ENCODE measurements at regions not wholly inside any gene's neighbourhood (a gene's known extent, or its start where the extent isn't known, plus 50 kb on each side); places are given as distances from the start of the nearest gene placed in this dataset.

DNA sequence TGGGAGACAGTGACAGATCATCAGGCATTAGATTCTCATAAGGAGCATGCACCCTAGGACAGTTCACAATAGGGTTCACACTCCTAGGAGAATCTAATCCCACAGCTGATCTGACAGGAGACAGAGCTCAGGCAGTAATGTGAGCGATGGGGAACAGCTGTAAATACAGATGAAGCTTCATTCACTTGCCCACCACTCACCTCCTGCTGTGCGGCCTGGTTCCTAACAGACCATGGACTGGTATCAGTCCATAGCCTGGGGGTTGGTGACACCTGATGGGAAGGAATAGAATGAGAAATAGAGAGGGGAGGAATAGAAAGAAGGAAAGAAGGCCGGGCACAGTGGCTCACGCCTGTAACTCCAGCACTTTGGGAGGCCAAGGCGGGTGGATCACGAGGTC is 336.8 kb upstream of the SASH1 start:
- TF ChIP-seq, protein P1, sequence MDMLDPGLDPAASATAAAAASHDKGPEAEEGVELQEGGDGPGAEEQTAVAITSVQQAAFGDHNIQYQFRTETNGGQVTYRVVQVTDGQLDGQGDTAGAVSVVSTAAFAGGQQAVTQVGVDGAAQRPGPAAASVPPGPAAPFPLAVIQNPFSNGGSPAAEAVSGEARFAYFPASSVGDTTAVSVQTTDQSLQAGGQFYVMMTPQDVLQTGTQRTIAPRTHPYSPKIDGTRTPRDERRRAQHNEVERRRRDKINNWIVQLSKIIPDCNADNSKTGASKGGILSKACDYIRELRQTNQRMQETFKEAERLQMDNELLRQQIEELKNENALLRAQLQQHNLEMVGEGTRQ (IDR thresholded peaks at IDR 0.05; ENCODE audit: low read length): no peak
- TF ChIP-seq GTF2F1 (IDR thresholded peaks at IDR 0.05; ENCODE audit: borderline replicate concordance, low read depth, low read length) (no peak), CBX8 (IDR thresholded peaks at IDR 0.05; ENCODE audit: borderline replicate concordance, low read depth, low read length) (no peak), YY1 (IDR thresholded peaks at IDR 0.05; ENCODE audit: low read depth, low read length) (no peak), POLR2AphosphoS5 (IDR thresholded peaks at IDR 0.05; ENCODE audit: low read depth, low read length) (no peak), CEBPB (IDR thresholded peaks at IDR 0.05; ENCODE audit: low read depth, low read length) (no peak), BRCA1 (IDR thresholded peaks at IDR 0.05; ENCODE audit: low read depth, low read length) (no peak), RFX5 (IDR thresholded peaks at IDR 0.05; ENCODE audit: borderline replicate concordance, low read depth, low read length) (no peak), POLR2A (IDR thresholded peaks at IDR 0.05; ENCODE audit: control extremely low read depth in 1 of 2, low read depth in 2 of 2, low read length in 2 of 2) (no peak), SRF (IDR thresholded peaks at IDR 0.05; ENCODE audit: low read depth, low read length) (no peak)
- TF ChIP-seq, protein P2, sequence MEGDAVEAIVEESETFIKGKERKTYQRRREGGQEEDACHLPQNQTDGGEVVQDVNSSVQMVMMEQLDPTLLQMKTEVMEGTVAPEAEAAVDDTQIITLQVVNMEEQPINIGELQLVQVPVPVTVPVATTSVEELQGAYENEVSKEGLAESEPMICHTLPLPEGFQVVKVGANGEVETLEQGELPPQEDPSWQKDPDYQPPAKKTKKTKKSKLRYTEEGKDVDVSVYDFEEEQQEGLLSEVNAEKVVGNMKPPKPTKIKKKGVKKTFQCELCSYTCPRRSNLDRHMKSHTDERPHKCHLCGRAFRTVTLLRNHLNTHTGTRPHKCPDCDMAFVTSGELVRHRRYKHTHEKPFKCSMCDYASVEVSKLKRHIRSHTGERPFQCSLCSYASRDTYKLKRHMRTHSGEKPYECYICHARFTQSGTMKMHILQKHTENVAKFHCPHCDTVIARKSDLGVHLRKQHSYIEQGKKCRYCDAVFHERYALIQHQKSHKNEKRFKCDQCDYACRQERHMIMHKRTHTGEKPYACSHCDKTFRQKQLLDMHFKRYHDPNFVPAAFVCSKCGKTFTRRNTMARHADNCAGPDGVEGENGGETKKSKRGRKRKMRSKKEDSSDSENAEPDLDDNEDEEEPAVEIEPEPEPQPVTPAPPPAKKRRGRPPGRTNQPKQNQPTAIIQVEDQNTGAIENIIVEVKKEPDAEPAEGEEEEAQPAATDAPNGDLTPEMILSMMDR (IDR thresholded peaks at IDR 0.05; ENCODE audit: control extremely low read depth in 1 of 3, insufficient read depth in 1 of 3, low read depth in 1 of 3, low read length in 3 of 3): no peak

All from H1 (cell line).